HG02759 (cell line): ENCODE measurements at regions not wholly inside any gene's neighbourhood (a gene's known extent, or its start where the extent isn't known, plus 50 kb on each side); places are given as distances from the start of the nearest gene placed in this dataset.
A peak's percentile ranks its signal among the peaks of the same experiment; 100 is the strongest.

Source experiments
- ATAC-seq: cut with Tn5 transposase; IDR thresholded peaks from one replicate; pipeline ENCODE4 v1.9.1; 2021; ENCODE audit warnings: mild to moderate bottlenecking, moderate library complexity; ENCODE audit not compliant: unreplicated experiment

GRCh38 chrY:8202837-8203236, 1134.4 kb upstream of the TSPY4 start:
- no peak for ATAC-seq

DNA sequence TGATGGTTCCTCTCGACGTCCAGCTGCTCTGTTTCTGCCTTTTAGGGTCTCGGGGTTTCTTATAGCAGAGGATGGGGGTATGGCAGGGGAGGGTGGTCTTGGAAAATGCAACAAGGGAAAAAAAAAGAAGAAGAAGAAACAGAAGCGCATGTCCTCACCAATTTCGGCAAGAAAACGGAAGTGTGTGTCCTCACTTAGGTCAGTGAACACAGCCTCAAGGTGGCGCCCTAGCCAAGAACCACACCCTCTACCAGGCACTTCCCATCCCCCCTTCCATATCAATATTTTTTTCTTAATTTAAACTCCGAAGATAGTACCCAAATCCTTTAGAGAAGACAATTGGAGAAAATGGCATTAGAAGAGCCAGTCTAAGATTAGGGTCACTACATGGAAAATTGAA, 1096.1 kb upstream of the TSPY4 start:
- no peak for ATAC-seq

DNA sequence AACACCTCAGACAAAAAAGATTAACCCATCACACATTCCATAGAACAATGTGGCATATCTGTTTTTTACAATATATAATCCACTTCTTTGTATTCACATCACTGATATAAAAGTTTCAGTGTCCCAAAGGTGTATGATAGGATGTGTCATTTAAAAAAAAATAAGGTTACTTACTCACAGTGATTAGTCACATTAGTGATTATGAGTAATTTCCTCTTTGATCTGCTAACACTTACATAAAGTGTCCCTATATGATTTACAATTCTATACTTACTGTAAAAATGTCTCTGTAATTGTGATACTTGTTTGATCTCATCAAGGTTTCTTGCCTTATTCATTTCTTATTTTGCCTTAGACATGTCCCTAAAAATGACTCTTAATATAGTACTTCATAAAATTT, 1063.5 kb upstream of the TSPY4 start:
- no peak for ATAC-seq

DNA sequence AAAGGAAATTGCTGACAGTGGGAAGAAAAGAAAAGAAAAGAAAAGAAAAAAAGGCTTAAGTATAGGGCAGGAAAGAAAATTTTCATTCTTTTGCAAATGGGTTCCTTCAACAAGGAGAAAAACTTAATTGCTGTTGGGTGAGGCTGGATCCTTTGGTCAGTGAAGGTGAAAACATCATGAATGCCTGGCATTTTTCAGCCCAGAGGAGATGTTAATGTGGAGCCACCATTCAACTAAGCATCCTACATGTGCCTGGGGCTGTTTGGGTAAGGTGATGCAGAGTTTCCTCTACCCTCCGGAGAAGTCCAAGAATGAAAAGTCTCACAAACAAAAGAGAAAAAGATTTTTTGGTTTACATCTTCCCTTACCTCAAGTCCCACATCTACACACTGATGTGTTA, 1032.2 kb upstream of the TSPY4 start:
- no peak for ATAC-seq

- ATAC-seq = no peak
Measured at GRCh38 chrY:8324113-8324512, 1013.2 kb upstream of the TSPY4 start.

DNA sequence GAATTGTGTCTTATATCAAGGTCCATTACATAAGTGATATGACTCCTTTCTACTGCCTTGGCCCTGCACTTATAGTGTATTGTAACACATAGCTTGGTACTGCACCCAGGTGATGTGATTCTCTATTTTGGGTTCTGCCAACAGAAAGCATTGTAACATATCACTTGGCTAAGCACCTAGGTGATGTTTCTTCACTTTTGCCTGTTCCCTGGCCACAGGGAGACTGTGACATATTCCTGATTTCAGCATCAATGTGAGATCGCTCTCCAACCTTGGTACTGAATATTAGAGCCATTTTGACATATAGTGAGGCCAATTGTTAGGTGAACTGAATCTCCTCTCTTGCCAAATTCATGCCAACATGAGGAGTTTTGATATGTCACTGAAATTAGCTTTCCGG, 1010.3 kb upstream of the TSPY4 start:
- no peak for ATAC-seq

DNA sequence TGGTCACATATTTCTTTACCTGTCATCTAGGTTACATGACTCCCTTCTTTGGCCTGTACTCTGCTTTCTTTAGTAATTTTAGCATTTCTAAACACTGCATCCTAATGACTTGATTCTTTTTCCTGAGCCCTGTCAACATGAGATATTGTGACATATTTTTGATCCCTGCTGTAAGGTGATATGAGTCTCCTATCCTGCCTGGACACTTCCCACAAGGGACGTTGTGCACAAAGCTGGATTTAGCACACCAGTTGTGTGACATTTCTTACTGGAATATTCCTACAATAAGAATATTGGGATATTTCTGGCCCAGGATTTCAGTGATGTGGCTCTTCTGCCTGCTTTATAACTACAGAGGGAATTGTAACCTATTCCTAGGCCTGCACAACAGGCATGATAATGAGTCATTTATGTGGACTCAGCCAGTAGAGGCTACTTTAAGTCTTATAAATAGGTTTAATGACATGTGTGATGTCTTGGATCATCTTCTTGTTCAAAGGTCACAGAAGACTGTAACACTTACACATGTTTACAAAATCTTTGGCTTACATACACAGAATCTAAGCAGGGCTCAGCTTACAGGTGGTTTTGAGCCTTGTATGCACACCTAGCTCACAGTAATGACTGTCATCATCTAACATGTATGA, 1009.4 kb upstream of the TSPY4 start:
- no peak for ATAC-seq

GRCh38 chrY:8329431-8329830, 1007.8 kb upstream of the TSPY4 start:
- no peak for ATAC-seq

DNA sequence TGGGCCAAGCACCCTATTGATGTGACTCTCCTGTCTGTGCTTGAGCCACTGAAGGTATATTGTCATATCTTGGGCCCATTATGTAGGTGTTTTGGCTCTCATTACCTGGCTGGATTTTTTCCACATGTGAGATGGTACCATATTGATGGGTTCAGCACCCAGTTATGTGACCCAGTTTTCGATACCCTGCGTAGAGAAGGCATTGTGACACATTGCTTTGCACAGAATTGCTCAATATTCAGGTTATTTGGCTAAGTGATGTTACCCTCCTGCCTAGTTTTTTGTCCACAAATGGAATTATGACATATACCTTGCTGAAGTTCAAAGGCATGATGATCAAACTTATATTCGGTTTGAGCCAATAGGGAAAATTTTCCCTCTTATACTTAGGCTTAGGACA, 1007.3 kb upstream of the TSPY4 start:
- ATAC-seq = no peak

DNA sequence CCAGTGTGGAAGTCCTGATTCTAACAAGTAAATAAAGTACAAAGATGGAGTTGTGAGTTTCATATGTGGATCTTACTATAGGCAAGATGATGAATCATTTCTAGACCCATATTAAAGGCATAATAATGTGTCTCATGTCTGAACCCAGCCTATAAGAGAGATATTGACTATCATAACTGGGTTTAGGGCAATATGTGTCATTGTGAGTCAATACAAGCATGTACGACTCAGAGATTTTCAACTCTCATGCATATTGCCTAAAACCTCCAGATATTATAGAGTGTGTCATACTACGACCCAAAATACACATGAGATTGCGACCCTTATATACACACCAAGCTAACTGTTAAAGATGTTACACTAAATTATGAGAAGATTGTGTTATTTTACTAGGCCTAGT, 1003.9 kb upstream of the TSPY4 start:
- ATAC-seq = no peak

DNA sequence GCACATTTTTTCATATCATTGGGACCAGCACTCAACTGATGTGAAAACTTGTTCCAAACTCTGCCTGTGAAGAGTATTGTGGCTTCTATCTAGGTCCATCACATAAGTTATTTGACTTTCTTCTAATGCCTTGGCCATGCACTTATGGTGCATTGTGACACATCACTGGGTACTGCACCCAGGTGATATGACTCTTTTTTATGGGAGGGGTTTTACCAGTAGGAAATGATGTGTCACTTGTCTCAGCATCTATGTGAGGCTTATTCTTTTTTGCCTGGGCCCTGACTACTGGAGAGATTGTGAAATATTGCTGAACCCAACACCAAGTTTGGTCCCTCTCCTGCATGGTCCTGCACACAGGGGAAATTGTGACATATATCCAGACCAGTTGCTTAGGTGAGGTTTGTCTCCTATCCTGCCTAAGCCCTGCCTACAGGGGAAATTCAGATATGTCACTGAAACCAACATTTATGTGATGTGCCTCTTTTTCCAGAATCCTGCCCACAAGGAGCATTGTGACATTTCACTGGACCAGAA, 1001.9 kb upstream of the TSPY4 start:
- no peak for ATAC-seq

DNA sequence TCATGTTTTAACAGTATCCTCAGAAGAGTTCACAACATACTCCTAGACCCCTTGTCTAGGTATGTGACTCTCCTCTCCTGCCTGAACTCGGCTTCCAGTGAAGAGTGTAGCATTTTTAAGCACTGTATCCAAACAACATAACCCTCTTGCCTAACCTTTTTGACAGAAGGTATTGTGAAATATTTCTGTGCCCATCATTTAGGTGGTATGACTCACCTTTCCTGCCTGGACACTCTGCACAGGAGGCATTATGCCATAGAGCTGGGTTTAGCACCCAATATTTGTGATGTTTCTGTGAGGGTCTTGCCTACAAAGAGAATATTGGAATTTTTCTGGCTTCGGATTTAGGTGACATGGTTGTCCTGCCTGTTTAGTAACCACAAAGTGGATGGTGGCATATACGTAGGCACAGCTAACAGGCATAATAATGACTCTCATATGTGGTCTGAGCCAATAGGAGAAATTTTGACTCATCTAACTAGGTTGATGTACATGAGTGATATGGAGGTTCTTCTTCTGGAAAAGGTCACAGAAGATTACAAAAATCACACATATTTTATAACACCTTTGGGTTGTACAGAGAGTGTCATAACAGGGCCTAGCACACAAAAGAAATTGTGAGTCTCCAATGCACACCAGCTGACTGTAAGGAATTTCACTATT, 1001.0 kb upstream of the TSPY4 start:
- ATAC-seq = no peak

GRCh38 chrY:8341000-8341399, 996.3 kb upstream of the TSPY4 start:
- no peak for ATAC-seq

GRCh38 chrY:8342173-8342572, 995.1 kb upstream of the TSPY4 start:
- no peak for ATAC-seq

DNA sequence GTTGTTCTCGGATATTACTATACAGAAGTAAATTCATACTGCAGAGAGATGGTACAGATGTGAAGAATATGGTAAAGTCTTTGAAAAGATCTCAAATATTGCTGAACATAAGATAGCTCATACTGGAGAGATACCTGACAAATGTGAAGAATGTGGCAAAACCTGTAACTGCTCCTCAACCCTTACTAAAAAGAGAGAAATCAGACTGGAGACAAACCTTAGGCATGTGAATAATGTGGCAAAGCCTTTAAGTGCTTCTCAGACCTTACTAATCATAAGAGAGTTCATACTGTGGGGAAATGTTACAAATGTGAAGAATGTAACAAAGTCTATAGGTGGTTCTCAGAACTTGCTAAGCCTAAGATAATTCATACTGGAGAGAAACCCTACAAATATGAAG, 986.0 kb upstream of the TSPY4 start:
- ATAC-seq = no peak

DNA sequence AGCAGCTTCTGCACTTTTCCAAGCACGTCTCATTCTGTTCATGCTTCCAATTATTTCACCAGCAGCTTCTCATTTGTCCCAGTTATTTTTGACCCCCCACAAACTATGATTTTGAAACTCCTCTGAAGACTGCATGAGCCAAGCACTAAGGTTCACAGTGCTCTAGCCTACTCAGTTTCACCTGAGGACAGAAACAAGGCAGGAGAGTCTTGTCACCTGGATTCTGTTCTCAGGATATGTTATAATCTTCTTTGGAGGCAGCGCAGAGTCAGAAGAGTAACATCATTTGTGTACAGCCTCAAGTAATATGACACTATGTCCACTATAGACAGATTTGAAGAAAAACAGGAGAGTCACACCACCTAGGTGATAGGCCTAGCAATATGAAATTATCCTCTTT, 985.1 kb upstream of the TSPY4 start:
- no peak for ATAC-seq

DNA sequence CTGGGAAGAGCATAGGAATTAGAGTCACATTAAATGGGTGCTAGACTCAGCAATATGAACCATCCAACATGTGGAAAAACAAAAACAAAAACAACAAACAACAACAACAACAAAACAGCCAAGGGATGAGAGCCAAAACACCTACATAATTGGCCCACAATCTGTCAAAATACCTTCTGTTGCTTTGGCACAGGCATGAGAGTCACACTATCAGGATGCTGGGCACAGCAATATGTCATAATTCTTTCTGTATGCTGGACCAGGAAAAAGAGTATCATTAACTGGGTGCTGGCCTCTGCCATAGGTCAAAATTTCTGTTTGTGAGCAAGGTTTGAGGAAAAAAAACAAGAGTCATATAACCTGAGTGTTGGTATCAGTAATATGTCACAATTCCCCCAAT, 979.1 kb upstream of the TSPY4 start:
- no peak for ATAC-seq

DNA sequence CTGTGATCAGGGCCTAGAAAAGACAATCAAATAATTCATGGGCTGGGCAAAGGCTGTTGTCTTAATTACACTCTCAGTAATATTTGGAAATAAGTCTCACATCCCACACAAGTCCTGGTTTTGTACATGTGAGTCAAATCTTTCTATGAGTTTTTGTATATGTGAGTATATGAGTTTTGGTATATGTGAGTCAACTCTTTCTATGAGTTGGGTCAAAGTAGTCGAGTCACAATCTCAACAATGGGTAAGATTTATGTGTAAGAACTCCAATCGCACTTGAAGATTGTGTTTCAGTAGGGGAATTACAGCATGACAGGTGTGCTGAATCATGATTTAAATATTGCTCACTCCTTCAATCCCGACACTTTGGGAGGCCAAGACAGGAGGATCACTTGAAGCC, 975.5 kb upstream of the TSPY4 start:
- no peak for ATAC-seq

- ATAC-seq = no peak
Measured at GRCh38 chrY:8377491-8377890, 959.8 kb upstream of the TSPY4 start.

DNA sequence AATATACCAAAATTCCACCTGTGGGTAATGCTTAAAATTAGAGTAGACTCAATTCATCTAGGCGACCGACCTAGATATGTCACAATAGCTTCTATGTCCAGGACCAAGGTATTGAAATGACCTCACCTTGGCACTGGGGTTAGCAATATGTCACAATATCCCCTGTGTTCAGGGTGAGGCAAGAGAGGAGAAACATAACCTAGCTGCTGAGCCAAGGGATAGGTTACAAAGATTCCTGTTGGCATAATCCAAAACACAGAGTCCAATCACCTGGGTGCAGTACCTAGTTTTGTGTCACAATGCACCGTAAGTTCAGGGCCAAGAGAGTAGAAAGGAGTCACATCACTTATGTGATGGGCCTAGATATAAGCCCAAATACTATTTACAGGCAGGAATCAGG, 957.5 kb upstream of the TSPY4 start:
- ATAC-seq = no peak

- peak; percentile 78 for ATAC-seq
Measured at GRCh38 chrY:8381425-8381824, 955.8 kb upstream of the TSPY4 start.

DNA sequence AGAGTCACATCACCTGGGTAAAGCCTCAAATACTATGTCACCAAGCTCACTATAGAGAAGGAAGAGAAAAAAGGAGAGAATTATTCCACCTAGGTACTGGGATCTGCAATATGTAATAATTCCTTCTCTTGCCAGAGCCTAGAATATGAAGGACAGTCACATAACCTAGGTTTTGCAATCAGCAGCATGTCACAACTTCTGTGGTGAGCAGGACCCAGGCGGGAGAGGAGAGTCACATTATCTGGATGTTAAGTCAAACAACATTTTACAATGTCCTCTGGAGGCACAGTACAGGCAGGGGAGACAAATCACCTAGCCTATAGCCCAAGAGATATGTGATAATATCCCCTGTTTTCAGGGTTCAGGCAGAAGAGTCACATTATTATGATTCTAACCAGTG, 951.2 kb upstream of the TSPY4 start:
- no peak for ATAC-seq

DNA sequence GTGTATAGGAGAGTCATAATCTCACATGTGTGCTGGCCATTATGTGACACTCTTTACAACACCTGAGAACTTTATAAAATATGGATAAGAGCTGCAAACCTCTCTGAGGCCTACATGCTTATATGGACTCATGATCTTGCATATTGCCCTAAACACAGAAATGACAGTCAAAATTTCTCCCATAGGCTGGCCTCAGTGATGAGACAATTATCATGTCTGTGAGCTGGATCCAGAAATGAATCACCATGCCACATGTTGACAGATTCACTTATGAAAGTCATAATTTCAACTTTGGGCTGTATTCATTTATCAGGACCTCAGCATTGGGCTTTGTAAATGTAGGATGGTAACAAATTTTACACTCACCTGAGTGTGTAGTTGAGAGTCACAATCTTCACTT, 948.8 kb upstream of the TSPY4 start:
- ATAC-seq = no peak
